HEK293 (cell line): ENCODE measurements at regions not wholly inside any gene's neighbourhood (a gene's known extent, or its start where the extent isn't known, plus 50 kb on each side); places are given as distances from the start of the nearest gene placed in this dataset.
A peak's percentile ranks its signal among the peaks of the same experiment; 100 is the strongest.

Experiments
- CTCF ChIA-PET: fragments of 350-600 bp; formaldehyde crosslinking; extraction: SDS; loops from one replicate; lab custom pipeline; 2021; ENCODE audit warnings: antibody characterized with exemption; lab: Yijun Ruan, JAX
- POLR2A ChIA-PET: fragments of 300-600 bp; formaldehyde crosslinking; extraction: SDS; loops from one replicate; lab custom pipeline; 2020; ENCODE audit warnings: antibody characterized with exemption, inconsistent platforms; lab: Yijun Ruan, JAX
- H3K27ac ChIP-seq: fragments of 200-500 bp; sonication (Bioruptor generic); 2 replicates; pipeline ENCODE4 v1.5.1; 2014; ENCODE audit warnings: low read depth, low read length, control low read depth, inconsistent platforms; ENCODE audit errors: extremely low read depth
- H3K36me3 ChIP-seq, 2 experiments: fragments of 200-500 bp in 1 of 2; sonication (Bioruptor generic) in 1 of 2; 1 replicate in 1 of 2; 2 replicates in 1 of 2; pipeline ENCODE4 v1.5.1; 2014 to 2017; ENCODE audit warnings: inconsistent platforms in 2 of 2, low read length in 2 of 2; ENCODE audit not compliant: control insufficient read depth in 2 of 2, insufficient read depth in 1 of 2
- H3K4me1 ChIP-seq: fragments of 200-500 bp; sonication (Bioruptor generic); 2 replicates; pipeline ENCODE4 v1.5.1; 2014; ENCODE audit warnings: mild to moderate bottlenecking, low read length, inconsistent platforms; ENCODE audit not compliant: control insufficient read depth, insufficient read depth
- H3K4me3 ChIP-seq: 2 replicates; pipeline ENCODE4 v1.5.1; 2011; ENCODE audit warnings: low read depth, mild to moderate bottlenecking, control low read depth, low read length, moderate library complexity
- H3K9me3 ChIP-seq: fragments of 200-500 bp; sonication (Bioruptor generic); 2 replicates; pipeline ENCODE4 v1.5.1; 2014; ENCODE audit warnings: low read depth, low read length, inconsistent platforms; ENCODE audit not compliant: control insufficient read depth, insufficient read depth
- GFI1B ChIP-seq: fragments of 450-650 bp; formaldehyde crosslinking; IDR thresholded peaks from 2 replicates; pipeline ENCODE4 v1.5.1; 2016; ENCODE audit warnings: missing biosample characterization, missing genetic modification characterization
- HIC1 ChIP-seq: fragments of 450-650 bp; formaldehyde crosslinking; IDR thresholded peaks from 2 replicates; pipeline ENCODE4 v1.5.1; 2016; ENCODE audit warnings: missing biosample characterization, missing genetic modification characterization
- HOXA7 ChIP-seq: sonication (generic); formaldehyde crosslinking; IDR thresholded peaks from 2 replicates; pipeline ENCODE4 v1.8.1; 2022; ENCODE audit warnings: missing genetic modification reagents, borderline replicate concordance
- HOXC10 ChIP-seq: sonication (generic); formaldehyde crosslinking; IDR thresholded peaks from 2 replicates; pipeline ENCODE4 v1.8.1; 2023; ENCODE audit warnings: mild to moderate bottlenecking, missing genetic modification reagents
- MEIS1 ChIP-seq: sonication (generic); formaldehyde crosslinking; IDR thresholded peaks from 2 replicates; pipeline ENCODE4 v1.8.1; 2022; ENCODE audit warnings: missing genetic modification reagents, mild to moderate bottlenecking, borderline replicate concordance
- SALL2 ChIP-seq: fragments of 450-650 bp; formaldehyde crosslinking; IDR thresholded peaks from 2 replicates; pipeline ENCODE4 v1.5.0; 2017; ENCODE audit warnings: missing biosample characterization, mild to moderate bottlenecking, missing genetic modification characterization, borderline replicate concordance
- SCRT2 ChIP-seq: fragments of 450-650 bp; formaldehyde crosslinking; IDR thresholded peaks from 2 replicates; pipeline ENCODE4 v1.5.1; 2016; ENCODE audit warnings: missing biosample characterization, missing genetic modification characterization
- SP2 ChIP-seq: fragments of 450-650 bp; formaldehyde crosslinking; IDR thresholded peaks from 2 replicates; pipeline ENCODE4 v1.5.1; 2016; ENCODE audit warnings: missing biosample characterization, missing genetic modification characterization
- ZBTB21 ChIP-seq: fragments of 450-650 bp; formaldehyde crosslinking; IDR thresholded peaks from 2 replicates; pipeline ENCODE4 v1.5.1; 2017; ENCODE audit warnings: missing biosample characterization, missing genetic modification characterization
- ZNF114 ChIP-seq: fragments of 450-650 bp; formaldehyde crosslinking; IDR thresholded peaks from 2 replicates; pipeline ENCODE4 v1.5.0; 2017; ENCODE audit warnings: missing biosample characterization, missing genetic modification characterization
- ZNF146 ChIP-seq: fragments of 450-650 bp; formaldehyde crosslinking; IDR thresholded peaks from 2 replicates; pipeline ENCODE4 v1.5.1; 2016; ENCODE audit warnings: missing biosample characterization, missing genetic modification characterization
- ZNF155 ChIP-seq: fragments of 450-650 bp; formaldehyde crosslinking; IDR thresholded peaks from 2 replicates; pipeline ENCODE4 v1.5.1; 2016; ENCODE audit warnings: missing biosample characterization, missing genetic modification characterization
- ZNF184 ChIP-seq: fragments of 450-650 bp; IDR thresholded peaks from 2 replicates; pipeline ENCODE4 v1.5.1; 2018; ENCODE audit warnings: missing biosample characterization, mild to moderate bottlenecking, missing genetic modification characterization
- ZNF19 ChIP-seq: fragments of 450-650 bp; formaldehyde crosslinking; IDR thresholded peaks from 2 replicates; pipeline ENCODE4; 2016; ENCODE audit warnings: missing biosample characterization, missing genetic modification characterization, low read depth
- ZNF211 ChIP-seq: fragments of 450-650 bp; formaldehyde crosslinking; IDR thresholded peaks from 2 replicates; pipeline ENCODE4 v1.5.1; 2016; ENCODE audit warnings: low read depth, missing biosample characterization, missing genetic modification characterization
- ZNF350 ChIP-seq: fragments of 450-650 bp; formaldehyde crosslinking; IDR thresholded peaks from 2 replicates; pipeline ENCODE4 v1.5.0; 2017; ENCODE audit warnings: missing biosample characterization, mild to moderate bottlenecking, missing genetic modification characterization
- ZNF354C ChIP-seq: fragments of 450-650 bp; formaldehyde crosslinking; IDR thresholded peaks from 2 replicates; pipeline ENCODE4 v1.5.1; 2016; ENCODE audit warnings: missing biosample characterization, missing genetic modification characterization, low read depth, borderline replicate concordance
- ZNF391 ChIP-seq: fragments of 450-650 bp; formaldehyde crosslinking; IDR thresholded peaks from 2 replicates; pipeline ENCODE4 v1.5.1; 2016; ENCODE audit warnings: low read depth, missing biosample characterization, missing genetic modification characterization, borderline replicate concordance
- ZNF521 ChIP-seq: fragments of 450-650 bp; formaldehyde crosslinking; IDR thresholded peaks from 2 replicates; pipeline ENCODE4 v1.5.1; 2017; ENCODE audit warnings: missing biosample characterization, mild to moderate bottlenecking, missing genetic modification characterization
- ZNF530 ChIP-seq: fragments of 450-650 bp; formaldehyde crosslinking; IDR thresholded peaks from 2 replicates; pipeline ENCODE4 v1.5.1; 2016; ENCODE audit warnings: low read depth, missing biosample characterization, missing genetic modification characterization
- ZNF660 ChIP-seq: fragments of 450-650 bp; IDR thresholded peaks from 2 replicates; pipeline ENCODE4 v1.5.1; 2018; ENCODE audit warnings: missing biosample characterization, mild to moderate bottlenecking, missing genetic modification characterization
- TF ChIP-seq, protein P1 (sequence below): fragments of 450-650 bp; formaldehyde crosslinking; conservative IDR thresholded peaks from 2 replicates; pipeline ENCODE4 v1.5.1; 2016; ENCODE audit warnings: low read depth, missing biosample characterization, missing genetic modification characterization

- H3K27ac ChIP-seq: no peak overlapping the region
- H3K36me3 ChIP-seq: no peaks in the 10 kb centered on the region
- TF ChIP-seq ZNF350 (tag by site-specific recombination) (no peak), ZNF391 (tag by site-specific recombination) (no peak), ZNF521 (tag by site-specific recombination) (no peak), ZNF184 (no peak), MEIS1 (CRISPR knock-in tag) (no peak), ZNF354C (tag by site-specific recombination) (no peak), ZNF114 (tag by site-specific recombination) (no peak), ZNF155 (tag by site-specific recombination) (no peak), ZNF660 (no peak), HOXA7 (CRISPR knock-in tag) (no peak), HIC1 (tag by site-specific recombination) (no peak)
- TF ChIP-seq, protein P1, sequence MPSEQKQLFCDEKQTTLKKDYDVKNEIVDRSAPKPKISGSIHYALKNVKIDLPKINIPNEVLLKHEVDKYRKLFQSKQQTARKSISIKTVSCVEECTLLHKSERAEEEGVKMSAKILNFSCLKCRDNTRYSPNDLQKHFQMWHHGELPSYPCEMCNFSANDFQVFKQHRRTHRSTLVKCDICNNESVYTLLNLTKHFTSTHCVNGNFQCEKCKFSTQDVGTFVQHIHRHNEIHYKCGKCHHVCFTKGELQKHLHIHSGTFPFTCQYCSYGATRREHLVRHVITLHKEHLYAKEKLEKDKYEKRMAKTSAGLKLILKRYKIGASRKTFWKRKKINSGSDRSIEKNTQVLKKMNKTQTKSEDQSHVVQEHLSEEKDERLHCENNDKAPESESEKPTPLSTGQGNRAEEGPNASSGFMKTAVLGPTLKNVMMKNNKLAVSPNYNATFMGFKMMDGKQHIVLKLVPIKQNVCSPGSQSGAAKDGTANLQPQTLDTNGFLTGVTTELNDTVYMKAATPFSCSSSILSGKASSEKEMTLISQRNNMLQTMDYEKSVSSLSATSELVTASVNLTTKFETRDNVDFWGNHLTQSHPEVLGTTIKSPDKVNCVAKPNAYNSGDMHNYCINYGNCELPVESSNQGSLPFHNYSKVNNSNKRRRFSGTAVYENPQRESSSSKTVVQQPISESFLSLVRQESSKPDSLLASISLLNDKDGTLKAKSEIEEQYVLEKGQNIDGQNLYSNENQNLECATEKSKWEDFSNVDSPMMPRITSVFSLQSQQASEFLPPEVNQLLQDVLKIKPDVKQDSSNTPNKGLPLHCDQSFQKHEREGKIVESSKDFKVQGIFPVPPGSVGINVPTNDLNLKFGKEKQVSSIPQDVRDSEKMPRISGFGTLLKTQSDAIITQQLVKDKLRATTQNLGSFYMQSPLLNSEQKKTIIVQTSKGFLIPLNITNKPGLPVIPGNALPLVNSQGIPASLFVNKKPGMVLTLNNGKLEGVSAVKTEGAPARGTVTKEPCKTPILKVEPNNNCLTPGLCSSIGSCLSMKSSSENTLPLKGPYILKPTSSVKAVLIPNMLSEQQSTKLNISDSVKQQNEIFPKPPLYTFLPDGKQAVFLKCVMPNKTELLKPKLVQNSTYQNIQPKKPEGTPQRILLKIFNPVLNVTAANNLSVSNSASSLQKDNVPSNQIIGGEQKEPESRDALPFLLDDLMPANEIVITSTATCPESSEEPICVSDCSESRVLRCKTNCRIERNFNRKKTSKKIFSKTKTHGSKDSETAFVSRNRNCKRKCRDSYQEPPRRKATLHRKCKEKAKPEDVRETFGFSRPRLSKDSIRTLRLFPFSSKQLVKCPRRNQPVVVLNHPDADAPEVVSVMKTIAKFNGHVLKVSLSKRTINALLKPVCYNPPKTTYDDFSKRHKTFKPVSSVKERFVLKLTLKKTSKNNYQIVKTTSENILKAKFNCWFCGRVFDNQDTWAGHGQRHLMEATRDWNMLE: no peak
- no peaks in the 10 kb centered on the region for H3K4me1 ChIP-seq
- H3K9me3 ChIP-seq: no peaks in the 10 kb centered on the region
- ChIA-PET POLR2A (no interaction called here), CTCF (no interaction called here)
- no peak overlapping the region for H3K4me3 ChIP-seq
Observed at GRCh38 chr7:42662862-42663261, 249.0 kb downstream of the C7orf25 start.

GRCh38 chr7:42661312-42661711 is 250.6 kb downstream of the C7orf25 start:
- POLR2A ChIA-PET: no interaction called here
- Histone ChIP-seq H3K9me3 (no peaks in the 10 kb centered on the region), H3K36me3 (no peaks in the 10 kb centered on the region), H3K27ac (no peak overlapping the region), H3K4me1 (no peaks in the 10 kb centered on the region), H3K4me3 (no peak overlapping the region)
- TF ChIP-seq ZNF146 (tag by site-specific recombination) (no peak), ZNF19 (no peak), SCRT2 (tag by site-specific recombination) (peak; percentile 76)
- CTCF ChIA-PET: no interaction called here

DNA sequence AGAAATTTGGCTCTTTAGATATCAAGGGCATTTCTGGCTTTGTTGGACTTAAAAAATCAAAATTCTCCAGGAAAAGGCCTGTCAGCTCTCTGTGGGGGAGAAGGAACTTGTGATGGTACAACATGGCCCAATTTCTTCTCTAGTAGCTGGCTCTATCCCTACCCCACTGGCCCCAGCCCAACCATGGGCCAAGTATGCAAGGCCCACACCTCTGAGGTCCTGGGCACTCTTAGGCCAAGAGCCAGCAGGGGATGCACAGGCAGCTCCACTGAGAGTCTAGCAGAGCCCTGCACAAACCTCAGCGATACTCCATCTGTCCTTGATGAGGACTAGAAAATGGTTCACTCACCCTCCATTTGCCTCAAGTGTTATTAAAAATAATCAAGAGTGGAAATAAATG is 261.2 kb downstream of the C7orf25 start:
- no peaks in the 10 kb centered on the region for H3K36me3 ChIP-seq
- no peaks in the 10 kb centered on the region for H3K9me3 ChIP-seq
- POLR2A ChIA-PET: no interaction called here
- TF ChIP-seq ZNF211 (tag by site-specific recombination) (no peak), HOXC10 (CRISPR knock-in tag) (no peak), GFI1B (tag by site-specific recombination) (no peak), ZBTB21 (no peak), SALL2 (no peak), ZNF530 (tag by site-specific recombination) (no peak), ZNF114 (tag by site-specific recombination) (no peak), SP2 (tag by site-specific recombination) (no peak)
- TF ChIP-seq, all 188 proteins: peak for 0
- CTCF ChIA-PET: no interaction called here
- no peak overlapping the region for H3K27ac ChIP-seq
- no peaks in the 10 kb centered on the region for H3K4me1 ChIP-seq
- no peak overlapping the region for H3K4me3 ChIP-seq
